ENCODE measurements at regions not wholly inside any gene's neighbourhood (a gene's known extent, or its start where the extent isn't known, plus 50 kb on each side); places are given as distances from the start of the nearest gene placed in this dataset.

- TF ChIP-seq CTCF (IDR thresholded peaks at IDR 0.05; ENCODE audit: insufficient read depth, low read length, missing control alignments), result no peak
- H3K4me3 ChIP-seq (ENCODE audit: low read depth, low read length), result no peak overlapping the region
- ChIA-PET POLR2A (no interaction called here), CTCF (no interaction called here)
- no peak for DNase-seq (ENCODE audit: low read depth, low spot score)
Measured at GRCh38 chr3:64760258-64760657, 72.5 kb upstream of the ADAMTS9 start.

DNA sequence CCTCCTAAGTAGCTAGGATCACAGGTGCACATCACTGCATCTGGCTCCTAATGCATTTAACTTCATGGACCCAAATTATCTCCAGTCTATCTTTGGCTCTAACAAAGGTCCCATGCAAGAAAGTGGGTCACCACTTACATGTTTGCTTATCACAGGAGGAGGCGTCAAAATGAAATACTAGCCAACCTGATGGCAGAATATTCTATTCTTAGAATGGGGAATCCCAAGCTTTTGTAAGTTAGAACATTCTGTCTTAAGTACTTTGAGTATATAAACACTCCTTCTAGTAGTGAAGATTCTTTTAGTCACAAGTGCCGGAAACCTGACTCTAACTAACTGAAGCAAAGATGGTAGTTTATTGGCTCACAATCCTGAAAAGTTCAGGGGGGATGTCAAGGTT, 72.0 kb upstream of the ADAMTS9 start:
- no peak for TF ChIP-seq CTCF (IDR thresholded peaks at IDR 0.05; ENCODE audit: insufficient read depth, low read length, missing control alignments)
- POLR2A ChIA-PET, result no interaction called here
- CTCF ChIA-PET, result no interaction called here

GRCh38 chr3:64756398-64756986, 68.7 kb upstream of the ADAMTS9 start:
- DNase-seq (ENCODE audit: low read depth, low spot score), result no peak
- H3K4me3 ChIP-seq (ENCODE audit: low read depth, low read length), result no peak overlapping the region
- POLR2A ChIA-PET, result no interaction called here
- no peak for TF ChIP-seq CTCF (IDR thresholded peaks at IDR 0.05; ENCODE audit: insufficient read depth, low read length, missing control alignments)
- CTCF ChIA-PET, result no interaction called here

More for the DNA sequence above, 72.0 kb upstream of the ADAMTS9 start:
- DNase-seq (ENCODE audit: low read depth, low spot score), result no peak
- H3K4me3 ChIP-seq (ENCODE audit: low read depth, low read length), result no peak overlapping the region

- ChIA-PET POLR2A (no interaction called here), CTCF (no interaction called here)
- H3K4me3 ChIP-seq (ENCODE audit: low read depth, low read length), result no peak overlapping the region
- DNase-seq (ENCODE audit: low read depth, low spot score), result no peak
- TF ChIP-seq CTCF (IDR thresholded peaks at IDR 0.05; ENCODE audit: insufficient read depth, low read length, missing control alignments), result no peak
Measured at GRCh38 chr3:64748244-64748904, 60.6 kb upstream of the ADAMTS9 start.

- CTCF ChIA-PET, result no interaction called here
- no peak for DNase-seq (ENCODE audit: low read depth, low spot score)
- POLR2A ChIA-PET, result no interaction called here
- no peak overlapping the region for H3K4me3 ChIP-seq (ENCODE audit: low read depth, low read length)
- TF ChIP-seq CTCF (IDR thresholded peaks at IDR 0.05; ENCODE audit: insufficient read depth, low read length, missing control alignments), result no peak
Measured at GRCh38 chr3:64747679-64748078, 59.9 kb upstream of the ADAMTS9 start.

DNA sequence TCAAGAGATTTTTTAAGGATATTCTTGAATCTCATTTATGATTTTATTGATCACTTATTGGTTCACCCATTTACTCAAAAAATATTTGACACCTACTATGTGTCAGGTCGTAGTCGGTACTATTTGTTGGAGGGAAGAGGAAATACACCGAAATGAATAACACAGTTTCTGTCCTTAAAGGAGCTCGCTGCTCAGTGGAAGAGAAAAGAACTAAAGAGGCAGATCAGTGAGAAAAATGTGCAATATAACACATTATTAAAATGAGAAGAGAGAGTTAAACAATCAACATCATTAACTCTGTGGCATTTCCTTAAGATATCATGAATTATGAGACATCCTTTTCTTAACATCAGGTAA, 56.1 kb upstream of the ADAMTS9 start:
- ChIA-PET CTCF (no interaction called here), POLR2A (no interaction called here)
- no peak for TF ChIP-seq CTCF (IDR thresholded peaks at IDR 0.05; ENCODE audit: insufficient read depth, low read length, missing control alignments)
- DNase-seq (ENCODE audit: low read depth, low spot score), result no peak
- no peak overlapping the region for H3K4me3 ChIP-seq (ENCODE audit: low read depth, low read length)

All from AG04449 (cell line).